Fibroblast of skin of back (primary cell): ENCODE measurements at regions not wholly inside any gene's neighbourhood (a gene's known extent, or its start where the extent isn't known, plus 50 kb on each side); places are given as distances from the start of the nearest gene placed in this dataset.
"Not testable (repeated sequence)": the region's sequence is repeated elsewhere in the genome, so short reads cannot be mapped to it uniquely, and the experiment has no call there.

Source experiments
- DNase-seq: peaks from one replicate; pipeline ENCODE4 v3.0.0-alpha.2; 2013

- DNase-seq = peak; percentile 5
Measured at GRCh38 chr3:17891139-17891856, 148.9 kb upstream of the TBC1D5 start.

- DNase-seq = no peak
Measured at GRCh38 chr3:17885986-17886385, 143.6 kb upstream of the TBC1D5 start.

- no peak for DNase-seq
Measured at GRCh38 chr3:17882981-17883380, 140.6 kb upstream of the TBC1D5 start.

GRCh38 chr3:17877299-17877698 lies 134.9 kb upstream of the TBC1D5 start:
- no peak for DNase-seq

DNA sequence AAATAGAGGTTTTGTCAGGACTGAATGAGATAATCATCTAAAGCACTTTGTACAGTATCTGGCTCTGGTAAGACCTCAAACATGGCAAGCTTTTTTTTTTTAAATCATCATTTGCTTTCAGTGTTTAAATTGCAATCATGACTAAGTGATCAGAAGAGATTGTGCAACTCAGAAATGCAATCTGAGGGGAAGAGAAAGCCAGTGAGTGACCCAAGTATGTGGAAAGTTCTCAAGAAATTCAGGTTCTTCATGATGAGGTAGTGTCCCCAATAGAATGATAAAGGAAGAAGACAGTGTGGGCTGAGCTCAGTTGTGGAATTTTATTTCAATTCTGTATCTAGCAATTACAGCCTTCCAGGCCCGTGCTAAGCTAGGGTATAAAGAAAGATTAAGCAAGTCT lies 132.2 kb upstream of the TBC1D5 start:
- no peak for DNase-seq

DNA sequence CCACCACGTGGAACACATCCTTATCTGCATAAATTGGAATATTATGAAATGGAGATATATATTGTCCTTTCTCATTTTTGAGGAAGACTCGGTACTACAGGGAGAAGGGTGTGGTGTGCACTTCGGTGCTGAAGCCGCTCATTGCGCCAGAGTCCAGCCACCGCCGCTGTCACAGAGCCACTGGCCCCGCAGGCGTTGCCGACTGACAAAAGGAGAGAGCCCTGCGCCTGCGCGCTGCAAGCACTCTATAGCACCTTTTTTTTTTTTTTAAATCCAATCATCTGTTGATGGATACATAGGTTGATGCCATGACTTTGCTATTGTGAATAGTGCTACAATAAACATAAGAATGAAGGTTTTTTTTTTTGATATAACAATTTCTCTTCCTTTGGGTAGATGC lies 130.0 kb upstream of the TBC1D5 start:
- no peak for DNase-seq

DNA sequence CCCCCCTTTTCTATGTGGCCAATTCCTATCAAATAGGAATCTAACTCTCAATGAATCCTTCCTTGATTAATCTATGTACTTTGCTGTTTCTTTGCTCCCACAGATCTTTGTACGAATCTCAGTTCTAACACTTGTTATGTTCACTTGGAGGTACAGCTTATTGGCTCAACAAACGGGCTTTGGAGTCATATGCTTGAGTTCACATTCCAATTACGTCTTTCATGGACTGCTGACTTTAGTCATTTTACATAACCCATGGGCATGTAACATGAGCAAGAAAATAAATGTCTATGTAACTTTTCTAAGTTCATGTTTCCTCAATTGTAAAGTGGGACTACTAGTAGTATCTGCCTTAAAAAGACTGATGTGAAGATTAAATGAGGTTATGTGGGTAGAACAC lies 123.2 kb upstream of the TBC1D5 start:
- DNase-seq = no peak

DNA sequence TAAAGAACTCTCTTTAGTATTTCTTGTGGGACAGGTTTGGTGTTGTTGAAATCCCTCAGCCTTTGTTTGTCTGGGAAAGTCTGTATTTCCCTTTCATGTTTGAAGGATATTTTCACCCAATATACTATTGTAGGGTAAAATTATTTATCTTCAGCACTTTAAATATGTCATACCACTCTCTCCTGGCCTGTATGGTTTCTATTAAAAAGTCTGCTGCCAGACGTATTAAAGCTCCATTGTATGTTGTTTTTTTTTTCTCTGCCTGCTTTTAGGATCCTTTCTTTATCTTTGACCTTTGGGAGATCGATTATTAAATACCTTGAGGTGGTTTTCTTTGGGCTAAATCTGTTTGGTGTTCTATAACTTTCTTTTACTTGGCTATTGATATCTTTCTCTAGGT lies 119.0 kb upstream of the TBC1D5 start:
- DNase-seq = no peak

DNA sequence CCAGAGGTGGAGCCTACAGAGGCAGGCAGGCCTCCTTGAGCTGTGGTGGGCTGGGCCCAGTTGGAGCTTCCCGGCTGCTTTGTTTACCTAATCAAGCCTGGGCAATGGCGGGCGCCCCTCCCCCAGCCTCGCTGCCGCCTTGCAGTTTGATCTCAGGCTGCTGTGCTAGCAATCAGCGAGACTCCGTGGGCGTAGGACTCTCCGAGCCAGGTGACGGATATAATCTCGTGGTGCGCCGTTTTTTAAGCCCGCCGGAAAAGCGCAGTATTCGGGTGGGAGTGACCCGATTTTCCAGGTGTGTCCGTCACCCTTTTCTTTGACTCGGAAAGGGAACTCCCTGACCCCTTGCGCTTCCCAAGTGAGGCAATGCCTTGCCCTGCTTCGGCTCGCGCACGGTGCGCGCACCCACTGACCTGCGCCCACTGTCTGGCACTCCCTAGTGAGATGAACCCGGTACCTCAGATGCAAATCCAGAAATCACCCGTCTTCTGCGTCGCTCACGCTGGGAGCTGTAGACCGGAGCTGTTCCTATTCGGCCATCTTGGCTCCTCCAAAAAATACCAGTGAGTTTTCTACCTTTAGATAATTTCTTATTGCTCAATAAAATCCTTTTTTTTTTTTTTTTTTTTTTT lies 118.5 kb upstream of the TBC1D5 start:
- DNase-seq = not testable (repeated sequence)

DNA sequence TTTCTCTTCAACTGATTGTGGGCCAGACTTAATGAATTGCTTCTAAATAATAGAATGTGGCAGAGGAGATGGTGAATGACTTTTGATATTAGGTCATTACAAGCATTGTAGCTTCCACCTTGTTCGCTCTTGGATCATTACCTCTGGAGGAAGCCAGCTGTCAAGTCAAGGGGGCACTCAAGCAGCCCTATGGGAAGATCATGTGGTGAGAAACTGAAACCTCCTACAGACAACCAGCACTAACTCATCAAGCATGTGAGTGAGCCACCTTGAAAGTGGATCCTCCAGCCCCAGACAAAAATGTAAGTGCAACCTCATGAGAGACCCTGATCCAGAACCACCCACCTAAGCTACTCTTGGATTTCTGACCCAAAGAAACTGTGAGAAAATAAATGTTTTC lies 109.8 kb upstream of the TBC1D5 start:
- no peak for DNase-seq

- no peak for DNase-seq
Measured at GRCh38 chr3:17850448-17850847, 108.0 kb upstream of the TBC1D5 start.

DNA sequence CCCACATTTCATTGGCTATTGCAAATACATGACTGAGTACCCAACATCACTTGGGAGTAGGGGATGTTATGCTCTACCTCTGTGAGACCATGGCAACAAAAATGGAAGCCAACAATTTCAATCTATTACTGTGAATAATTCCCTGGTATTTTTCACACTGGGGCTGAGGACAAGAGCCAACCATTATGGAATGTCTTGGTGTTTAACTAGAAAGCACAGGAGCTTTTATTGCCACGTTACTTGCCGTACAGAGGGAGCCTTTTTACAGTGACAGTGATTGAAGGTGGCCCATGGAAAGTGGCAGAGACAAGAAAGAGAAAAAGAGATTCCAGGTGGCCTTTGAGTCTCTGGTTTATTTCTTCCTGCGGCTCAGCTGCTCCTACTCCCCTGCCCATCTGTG lies 105.7 kb upstream of the TBC1D5 start:
- no peak for DNase-seq

- DNase-seq = no peak
Measured at GRCh38 chr3:17847156-17847555, 104.7 kb upstream of the TBC1D5 start.

- peak; percentile 27 for DNase-seq
Measured at GRCh38 chr3:17846466-17846865, 104.0 kb upstream of the TBC1D5 start.

- DNase-seq = no peak
Measured at GRCh38 chr3:17845026-17845812, 102.8 kb upstream of the TBC1D5 start.

DNA sequence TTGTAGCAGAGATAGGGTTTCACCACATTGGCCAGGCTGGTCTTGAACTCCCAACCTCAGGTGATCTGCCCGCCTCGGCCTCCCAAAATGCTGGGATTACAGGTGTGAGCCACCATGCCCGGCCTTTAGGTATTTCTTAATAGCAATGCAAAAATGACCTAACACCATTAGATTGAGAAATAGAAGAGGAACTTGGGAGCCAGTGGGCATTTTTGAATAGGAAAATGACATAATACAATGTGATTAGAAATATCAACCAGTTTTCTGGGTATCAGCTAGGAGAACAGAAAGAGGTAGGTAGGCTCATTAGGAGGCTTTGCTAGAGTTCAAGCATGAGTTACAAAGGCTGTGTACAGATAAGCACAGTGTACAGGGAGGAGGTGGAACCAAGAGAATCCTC lies 101.8 kb upstream of the TBC1D5 start:
- no peak for DNase-seq

DNA sequence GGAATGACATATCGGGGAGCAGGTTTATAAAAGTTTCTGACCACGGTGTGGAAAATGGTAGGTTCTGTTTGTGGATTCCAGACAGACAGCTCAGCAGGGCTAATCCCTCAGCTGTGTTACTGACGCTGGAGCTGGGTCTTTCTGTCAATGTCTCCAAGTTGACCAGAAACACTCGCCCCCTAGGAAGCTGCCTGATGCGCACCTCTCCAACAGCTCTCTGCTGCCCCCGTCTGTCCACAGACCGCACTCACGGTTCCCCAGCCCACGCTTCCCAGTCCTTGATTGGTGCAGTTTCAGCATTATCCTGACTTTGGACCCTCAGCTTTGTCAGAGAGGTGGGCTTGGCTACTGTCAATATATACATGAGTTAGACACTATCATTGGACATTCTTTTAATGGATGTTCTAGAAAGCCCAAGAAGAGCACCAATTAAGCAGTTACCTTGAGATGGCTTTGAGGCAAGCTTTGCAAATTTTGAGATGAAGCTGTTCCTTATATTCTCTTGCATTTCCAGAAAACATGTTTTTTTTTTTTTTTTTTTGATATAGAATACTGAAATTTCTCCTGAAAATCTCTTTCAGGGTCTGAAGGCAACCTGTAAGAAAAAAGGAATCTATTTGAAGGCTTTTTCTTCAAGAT lies 98.9 kb upstream of the TBC1D5 start:
- peak; percentile 63 for DNase-seq

- DNase-seq = no peak
Measured at GRCh38 chr3:17840651-17841050, 98.2 kb upstream of the TBC1D5 start.

DNA sequence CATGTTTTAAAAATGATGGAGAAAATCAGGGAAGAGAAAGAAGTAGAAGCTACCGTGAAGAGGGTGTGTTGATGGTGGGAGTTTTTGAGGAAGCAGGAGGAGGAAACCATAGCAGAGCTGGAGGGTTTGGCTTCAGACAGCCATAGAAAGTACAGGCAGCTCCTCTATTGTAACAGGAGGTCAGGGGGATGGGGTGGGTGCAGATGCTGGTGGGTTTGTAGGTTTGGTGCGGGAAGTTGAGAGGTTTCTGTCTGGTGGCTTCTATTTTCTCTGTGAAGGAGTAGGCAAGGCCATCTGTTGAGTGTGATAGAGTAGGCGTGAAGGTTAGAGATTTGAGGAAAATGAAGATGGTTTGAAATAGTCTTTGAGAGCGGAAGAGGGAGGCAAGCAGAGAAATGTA lies 97.7 kb upstream of the TBC1D5 start:
- DNase-seq = no peak

DNA sequence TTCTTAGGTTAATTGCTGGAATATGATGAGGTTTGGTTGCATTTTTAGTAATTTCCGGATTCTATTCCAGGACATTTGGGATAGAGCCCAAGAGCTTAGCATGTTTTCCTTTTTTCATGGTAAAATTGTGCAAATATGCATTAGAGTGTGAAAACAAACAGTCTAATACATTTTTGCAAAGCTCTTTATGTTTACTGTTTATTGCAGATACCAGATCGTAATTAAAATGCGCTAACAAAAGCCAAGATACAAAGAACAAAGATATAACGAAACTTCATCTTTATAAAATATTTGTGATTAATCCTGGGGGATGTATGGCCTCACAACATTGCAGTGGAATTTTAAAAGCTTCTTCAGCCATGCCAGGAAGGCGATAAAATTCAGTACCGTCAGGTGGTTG lies 94.5 kb upstream of the TBC1D5 start:
- DNase-seq = no peak

DNA sequence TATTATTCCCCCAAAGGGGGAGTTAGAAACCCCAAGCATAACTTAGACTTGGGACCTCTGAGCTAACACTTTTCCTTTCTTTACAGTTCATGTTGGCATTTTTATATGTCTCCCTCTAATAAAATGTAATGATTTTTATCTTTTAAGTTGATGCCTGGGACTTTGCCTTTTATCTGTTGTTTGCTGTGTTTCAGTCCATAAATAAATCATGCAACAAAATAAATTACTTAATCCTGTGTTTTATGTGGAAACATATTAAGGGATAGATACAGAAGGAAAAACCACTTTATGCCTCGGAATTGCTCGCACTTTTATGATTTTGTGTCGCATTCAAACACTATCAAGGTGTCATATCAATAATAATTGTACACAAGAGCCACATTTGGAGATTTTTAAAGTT lies 93.7 kb upstream of the TBC1D5 start:
- no peak for DNase-seq

DNA sequence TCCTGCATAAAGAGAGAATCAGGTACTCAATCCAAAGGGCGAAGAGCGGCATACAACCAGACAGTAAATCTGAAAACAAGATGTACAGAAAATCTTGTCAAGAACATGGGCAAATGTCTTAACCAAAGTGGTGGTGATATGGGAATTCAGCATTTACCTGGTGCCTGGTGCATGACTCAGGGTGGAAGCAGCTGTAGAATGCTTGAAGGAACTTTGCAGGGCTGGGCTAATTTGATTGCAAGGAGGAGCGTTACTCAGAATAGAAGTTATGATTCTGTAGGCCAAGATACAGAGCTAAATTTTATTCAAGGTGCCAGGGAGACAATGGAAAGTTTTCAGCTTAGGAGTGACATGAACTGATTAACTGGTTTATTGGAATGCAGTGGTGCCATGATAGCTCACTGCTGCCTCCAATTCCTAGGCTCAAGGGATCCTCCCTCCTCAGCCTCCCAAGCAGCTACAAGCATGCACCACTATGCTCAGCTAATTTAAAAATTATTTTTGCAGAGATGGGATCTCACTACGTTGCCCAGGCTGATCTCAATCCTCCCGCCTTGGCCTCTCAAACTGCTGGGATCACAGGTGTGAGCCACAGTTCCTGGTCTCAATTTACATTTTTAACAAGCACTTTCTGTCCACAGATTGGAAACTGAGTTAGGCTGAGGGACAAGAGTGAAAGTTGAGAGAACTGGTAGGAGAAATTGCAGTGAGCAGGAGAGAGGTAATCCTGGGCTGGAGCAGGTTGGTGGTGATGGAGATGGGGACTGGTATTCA lies 91.5 kb upstream of the TBC1D5 start:
- no peak for DNase-seq

DNA sequence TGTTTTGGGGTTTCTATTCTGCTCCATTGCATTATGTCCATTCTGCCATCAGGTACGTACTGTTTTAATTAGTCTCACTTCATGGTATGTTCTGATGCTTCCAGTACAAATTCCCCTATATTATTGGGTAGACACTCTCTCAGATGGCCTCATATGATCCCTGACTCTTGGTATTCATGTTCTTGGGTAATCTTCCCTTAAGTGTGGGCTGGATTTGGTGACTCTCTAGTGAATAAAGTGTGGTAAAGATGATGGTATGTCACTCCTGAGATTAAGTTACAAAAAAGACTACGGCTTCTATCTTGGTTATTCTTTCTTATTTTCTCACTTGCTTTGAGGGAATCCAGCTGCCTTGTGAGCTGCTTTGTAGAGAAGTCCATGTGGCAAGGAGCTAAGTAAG lies 89.6 kb upstream of the TBC1D5 start:
- DNase-seq = peak; percentile 27
